Adrenal gland (tissue), 9 donors: ENCODE measurements at regions not wholly inside any gene's neighbourhood (a gene's known extent, or its start where the extent isn't known, plus 50 kb on each side); places are given as distances from the start of the nearest gene placed in this dataset.

ENCODE experiments used
- DNase-seq, 7 donors: peaks; one replicate each; pipeline ENCODE4 v3.0.0-alpha.2; 2019 to 2020
- H3K27ac ChIP-seq, 5 donors: fragments of 200-600 bp; sonication (generic) in 4 of 5; 1 replicate in 3 of 5; 2 replicates in 2 of 5; pipeline versions ENCODE4 v1.5.1 to v1.8.0; 2016 to 2020; ENCODE audit warnings: mild to moderate bottlenecking in 1 of 5
- H3K27me3 ChIP-seq: fragments of 200-600 bp; 2 replicates; pipeline ENCODE4 v1.8.0; 2021
- H3K36me3 ChIP-seq, 2 donors: fragments of 200-600 bp; replicated peaks in 1 of 2; 1 replicate in 1 of 2; 2 replicates in 1 of 2; pipeline versions ENCODE4 v1.5.1 to v1.8.0; 2018 to 2022
- H3K4me1 ChIP-seq, 2 donors: fragments of 200-600 bp; replicated peaks in 1 of 2; 1 replicate in 1 of 2; 2 replicates in 1 of 2; pipeline versions ENCODE4 v1.5.1 to v1.8.0; 2018 to 2021
- H3K4me3 ChIP-seq, 4 donors: fragments of 200-600 bp; sonication (generic) in 3 of 4; one replicate each; pipeline ENCODE4 v1.5.1; 2016 to 2018
- H3K9me3 ChIP-seq, 3 donors: fragments of 200-600 bp; sonication (generic) in 1 of 3; replicated peaks in 1 of 3; 1 replicate in 2 of 3; 2 replicates in 1 of 3; pipeline versions ENCODE4 v1.5.1 to v1.8.0; 2016 to 2021
- CTCF ChIP-seq, 6 experiments: fragments of 450-650 bp in 4 of 6; fragments of 200-600 bp in 2 of 6; sonication (generic) in 1 of 6; IDR thresholded peaks; 1 replicate in 5 of 6; 2 replicates in 1 of 6; pipeline versions ENCODE4 v1.5.1 to v1.8.0; 2016 to 2021; ENCODE audit warnings: antibody characterized with exemption in 6 of 6, mild to moderate bottlenecking in 2 of 6, moderate library complexity in 1 of 6
- POLR2A ChIP-seq, 2 donors: fragments of 450-650 bp; IDR thresholded peaks; one replicate each; pipeline ENCODE4 v1.6.1; 2017; ENCODE audit warnings: antibody characterized with exemption in 2 of 2, mild to moderate bottlenecking in 2 of 2, moderate library complexity in 1 of 2
- WGBS, 4 donors: extraction: QIAGEN DNeasy Blood & Tissue Kit in 2 of 4; methylation state at CpG; one replicate each; pipeline versions ENCODE4 v1.1.5 to v1.1.7; 2013 to 2017; 5-methylcytosine and 5-hydroxymethylcytosine counted together
- intact Hi-C, 2 donors: fragments of 100-400 bp; cut with DNase I; formaldehyde crosslinking; loops; one replicate each; pipeline versions ENCODE4 v1.14.1 to v1.15.0; 2022 to 2023
- donor health status: healthy with polysubstance abuse.
- donor health status: Bipolar disorder and iron deficiency.
- donor health status: DM: yes; HTN: yes; CAD: no.
- donor health status: DM: no; HTN: no; CAD: no.
- donor health status: DM: no; HTN: no; CAD: no.

DNA sequence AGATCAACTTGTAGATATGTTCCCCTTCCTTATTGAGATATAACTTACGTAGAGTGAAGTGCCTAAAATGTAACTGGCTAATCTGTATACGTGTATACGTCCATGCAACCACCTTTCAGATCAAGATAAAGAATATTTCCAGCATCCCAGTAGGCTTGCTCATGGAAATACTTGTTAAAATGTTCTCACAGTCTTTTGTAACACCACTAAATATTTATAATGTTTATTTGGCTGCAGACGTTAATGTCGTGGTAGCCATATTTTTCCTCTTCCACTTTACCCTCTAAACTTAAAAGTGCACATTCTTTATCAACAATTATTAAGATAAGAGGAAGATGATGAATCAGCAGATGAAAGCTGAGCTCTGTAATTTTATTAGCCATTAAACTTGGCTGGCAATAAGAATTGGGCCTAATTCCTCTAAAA is 447.4 kb downstream of the AEBP2 start:
- 48 to 59% (median 55%) methylated on average over 5 of the region's 5 CpGs for WGBS, 4 donors
- DNase-seq, result no peak
- intact Hi-C loops, result no loop called here

GRCh38 chr12:19890024-19890423 is 450.7 kb downstream of the AEBP2 start:
- intact Hi-C loops, result no loop called here
- TF ChIP-seq CTCF (IDR thresholded peaks at IDR 0.05), result no peak
- TF ChIP-seq POLR2A (IDR thresholded peaks at IDR 0.05), result no peak
- Histone ChIP-seq H3K27ac (no peak overlapping the region), H3K27me3 (no peaks in the 10 kb centered on the region), H3K4me1 (no peaks in the 10 kb centered on the region), H3K36me3 (no peaks in the 10 kb centered on the region), H3K4me3 (no peak overlapping the region), H3K9me3 (no peaks in the 10 kb centered on the region)
- DNase-seq, result no peak

More for the DNA sequence above, 447.4 kb downstream of the AEBP2 start:
- Histone ChIP-seq H3K36me3 (no peaks in the 10 kb centered on the region), H3K4me1 (no peaks in the 10 kb centered on the region), H3K27ac (peak overlapping the region in 1 of 5 donors; percentile 20), H3K9me3 (no peaks in the 10 kb centered on the region), H3K4me3 (no peak overlapping the region), H3K27me3 (no peaks in the 10 kb centered on the region)
- TF ChIP-seq CTCF (IDR thresholded peaks at IDR 0.05), result no peak
- no peak for TF ChIP-seq POLR2A (IDR thresholded peaks at IDR 0.05)

DNA sequence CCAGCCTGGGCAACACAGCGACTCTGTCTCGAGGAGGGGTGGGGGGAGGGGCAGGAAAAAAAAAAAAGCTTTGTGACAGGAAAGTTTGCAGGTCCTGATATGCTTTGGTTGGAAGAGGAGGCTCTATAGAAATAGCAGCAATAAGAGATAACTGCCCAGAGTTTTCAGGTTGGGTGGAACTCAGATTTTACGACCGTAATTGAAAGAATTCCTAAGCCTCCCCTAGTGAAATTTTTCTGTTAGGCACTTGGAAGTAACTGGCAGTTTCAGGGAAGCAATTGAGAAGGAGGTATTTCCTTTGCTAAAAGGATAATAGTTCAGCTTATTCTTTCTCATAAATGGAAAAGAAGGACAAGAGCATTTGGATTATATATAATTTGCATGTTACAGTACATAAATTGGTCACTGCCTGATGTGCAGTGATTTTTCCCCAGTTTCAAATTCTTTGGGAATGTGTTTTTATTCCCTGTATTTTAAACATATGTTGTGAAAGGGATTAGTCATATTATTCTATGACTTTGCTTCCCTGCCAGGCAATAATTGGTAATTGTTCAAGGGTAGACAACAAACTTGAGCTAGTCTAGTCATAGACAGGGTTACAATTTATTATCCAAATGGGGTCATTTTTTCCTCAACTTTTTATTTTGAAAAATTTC is 452.8 kb downstream of the AEBP2 start:
- H3K4me3 ChIP-seq, result no peak overlapping the region

DNA sequence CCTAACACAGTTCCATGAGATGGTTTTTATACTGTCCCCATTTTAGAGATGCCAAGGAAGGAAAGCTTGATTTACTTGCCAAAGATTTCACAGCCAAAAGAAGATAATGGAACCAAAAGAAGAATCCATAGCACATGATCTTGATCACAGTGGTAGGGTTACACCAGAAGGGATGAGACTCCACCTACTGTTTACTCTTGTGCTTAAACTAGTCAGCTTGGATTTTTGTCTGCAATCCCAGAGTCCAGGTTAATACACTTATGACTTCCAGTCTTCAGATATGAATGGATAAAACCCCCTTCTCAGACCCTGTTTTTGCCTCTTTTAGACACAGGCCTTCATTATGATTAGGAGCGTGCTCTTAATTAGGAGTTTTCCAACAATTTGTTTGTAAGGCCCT is 454.2 kb downstream of the AEBP2 start:
- Histone ChIP-seq H3K4me3 (no peak overlapping the region), H3K9me3 (no peaks in the 10 kb centered on the region), H3K4me1 (peaks cover 0 to 9% of the 10 kb centered on the region in 2 donors), H3K27me3 (no peaks in the 10 kb centered on the region), H3K36me3 (no peaks in the 10 kb centered on the region), H3K27ac (no peak overlapping the region)
- WGBS, 4 donors, result 89 to 96% (median 91%) methylated on average over 1 of the region's 1 CpG
- intact Hi-C loops, result no loop called here
- DNase-seq, result no peak
- TF ChIP-seq CTCF (IDR thresholded peaks at IDR 0.05), result peak in 2 of 6 experiments; percentile 12 to 19
- no peak for TF ChIP-seq POLR2A (IDR thresholded peaks at IDR 0.05)

More for the DNA sequence above, 452.8 kb downstream of the AEBP2 start:
- TF ChIP-seq CTCF (IDR thresholded peaks at IDR 0.05) (no peak), POLR2A (IDR thresholded peaks at IDR 0.05) (no peak)
- H3K9me3 ChIP-seq, result no peaks in the 10 kb centered on the region
- intact Hi-C loops, result no loop called here
- H3K27me3 ChIP-seq, result no peaks in the 10 kb centered on the region
- H3K27ac ChIP-seq, result no peak overlapping the region
- 64 to 76% (median 69%) methylated on average over 4 of the region's 4 CpGs for WGBS, 4 donors
- no peak for DNase-seq
- no peaks in the 10 kb centered on the region for H3K36me3 ChIP-seq
- peaks cover 0 to 9% of the 10 kb centered on the region in 2 donors for H3K4me1 ChIP-seq
